ENCODE measurements at regions not wholly inside any gene's neighbourhood (a gene's known extent, or its start where the extent isn't known, plus 50 kb on each side); places are given as distances from the start of the nearest gene placed in this dataset.
A peak's percentile ranks its signal among the peaks of the same experiment; 100 is the strongest.

- H3K79me2 ChIP-seq (ENCODE audit: control insufficient read depth, insufficient read depth, low read length): no peaks in the 10 kb centered on the region
- H3K4me3 ChIP-seq (replicated peaks in 1 of 3; ENCODE audit: insufficient read depth in 1 of 3, low read depth in 1 of 3, low read length in 3 of 3): no peak overlapping the region
- dilution Hi-C loops (cut with MboI; ENCODE audit: extremely low pct_ligation_motif_present, low sequenced_read_pairs): no loop called here
- H3K4me2 ChIP-seq (ENCODE audit: insufficient read depth, low read length): no peak overlapping the region
- H3K27ac ChIP-seq (ENCODE audit: insufficient read depth, low read depth, low read length): no peak overlapping the region
- H3K36me3 ChIP-seq (ENCODE audit: control insufficient read depth in 2 of 2, extremely low read depth in 1 of 2, insufficient read depth in 2 of 2, low read length in 2 of 2): no peaks in the 10 kb centered on the region
- POLR2A ChIA-PET: no interaction called here
- DNase-seq (ENCODE audit: low read depth, low spot score) (no peak), FAIRE-seq (no peak)
- peaks cover 4% of the 10 kb centered on the region for H3K4me1 ChIP-seq (ENCODE audit: control insufficient read depth, extremely low read depth, insufficient read depth, low read length)
- no peaks in the 10 kb centered on the region for H3K9me1 ChIP-seq (replicated peaks; ENCODE audit: control insufficient read depth, extremely low read depth, insufficient read depth, low read length)
- no peaks in the 10 kb centered on the region for H4K20me1 ChIP-seq (replicated peaks; ENCODE audit: control insufficient read depth, extremely low read depth, insufficient read depth, low read length)
- BruUV-seq (replicated peaks): no TSS peak
- no peaks in the 10 kb centered on the region for H3K9me3 ChIP-seq (replicated peaks; ENCODE audit: control insufficient read depth, insufficient read depth, low read length)
- H3K27me3 ChIP-seq (ENCODE audit: control insufficient read depth in 2 of 2, insufficient read depth in 2 of 2, low read length in 2 of 2): no peaks in the 10 kb centered on the region
- TF ChIP-seq MAX (IDR thresholded peaks at IDR 0.05; ENCODE audit: insufficient read depth, insufficient read length): no peak
- TF ChIP-seq POLR2AphosphoS5 (IDR thresholded peaks at IDR 0.05; ENCODE audit: insufficient read depth, low read depth, low read length): no peak
- no peak for TF ChIP-seq JUN (IDR thresholded peaks at IDR 0.05; ENCODE audit: borderline replicate concordance, insufficient read depth, insufficient read length, low read depth)
- no peak overlapping the region for H3K9ac ChIP-seq (replicated peaks; ENCODE audit: extremely low read depth, insufficient read depth, low read length)
- intact Hi-C loops (cut with micrococcal nuclease): no loop called here
- CTCF ChIA-PET: interaction anchor here (1.7 to 4.9 kb wide), 3 partner anchors 8 to 39 kb away, joined by 7 to 32 read pairs (median 7); no protein-coding TSS in a partner anchor
- no peak overlapping the region for H2AFZ ChIP-seq (ENCODE audit: low read depth, low read length)
These were observed 119.8 kb upstream of the SLC38A4 start for GRCh38 chr12:46945591-46945990.

GRCh38 chr12:46946137-46946536 lies 120.3 kb upstream of the SLC38A4 start:
- dilution Hi-C loops (cut with MboI; ENCODE audit: extremely low pct_ligation_motif_present, low sequenced_read_pairs): no loop called here
- intact Hi-C loops (cut with micrococcal nuclease): no loop called here
- Histone ChIP-seq H2AFZ (ENCODE audit: low read depth, low read length) (no peak overlapping the region), H3K9me3 (replicated peaks; ENCODE audit: control insufficient read depth, insufficient read depth, low read length) (no peaks in the 10 kb centered on the region), H3K4me3 (replicated peaks in 1 of 3; ENCODE audit: insufficient read depth in 1 of 3, low read depth in 1 of 3, low read length in 3 of 3) (no peak overlapping the region), H3K4me1 (ENCODE audit: control insufficient read depth, extremely low read depth, insufficient read depth, low read length) (peaks cover 4% of the 10 kb centered on the region), H3K9me1 (replicated peaks; ENCODE audit: control insufficient read depth, extremely low read depth, insufficient read depth, low read length) (no peaks in the 10 kb centered on the region), H3K27ac (ENCODE audit: insufficient read depth, low read depth, low read length) (no peak overlapping the region), H3K9ac (replicated peaks; ENCODE audit: extremely low read depth, insufficient read depth, low read length) (no peak overlapping the region), H3K27me3 (ENCODE audit: control insufficient read depth in 2 of 2, insufficient read depth in 2 of 2, low read length in 2 of 2) (no peaks in the 10 kb centered on the region), H3K36me3 (ENCODE audit: control insufficient read depth in 2 of 2, extremely low read depth in 1 of 2, insufficient read depth in 2 of 2, low read length in 2 of 2) (no peaks in the 10 kb centered on the region), H3K4me2 (ENCODE audit: insufficient read depth, low read length) (no peak overlapping the region), H3K79me2 (ENCODE audit: control insufficient read depth, insufficient read depth, low read length) (no peaks in the 10 kb centered on the region), H4K20me1 (replicated peaks; ENCODE audit: control insufficient read depth, extremely low read depth, insufficient read depth, low read length) (no peaks in the 10 kb centered on the region)
- no peak for TF ChIP-seq JUN (IDR thresholded peaks at IDR 0.05; ENCODE audit: borderline replicate concordance, insufficient read depth, insufficient read length, low read depth)
- TF ChIP-seq CTCF (IDR thresholded peaks at IDR 0.05; ENCODE audit: extremely low read depth in 1 of 2, insufficient read depth in 1 of 2, low read depth in 1 of 2, low read length in 2 of 2): no peak
- no peak for TF ChIP-seq EZH2 (IDR thresholded peaks at IDR 0.05; ENCODE audit: borderline replicate concordance, low read depth, low read length, severe bottlenecking)
- peak; percentile 30 for TF ChIP-seq FOS (IDR thresholded peaks at IDR 0.05; ENCODE audit: borderline replicate concordance, insufficient read depth, low read length)
- FAIRE-seq (no peak), DNase-seq (ENCODE audit: low read depth, low spot score) (no peak)
- ChIA-PET POLR2A (no interaction called here), CTCF (interaction anchor here (4.9 kb wide), 1 partner anchor 38 kb away, joined by 32 read pairs; no protein-coding TSS in a partner anchor)
- no TSS peak for BruUV-seq (replicated peaks)

All from endothelial cell of umbilical vein (primary cell).